K562 (cell line): ENCODE measurements at regions not wholly inside any gene's neighbourhood (a gene's known extent, or its start where the extent isn't known, plus 50 kb on each side); places are given as distances from the start of the nearest gene placed in this dataset.

Experiments
- ATAC-seq: fragments of 200-7000 bp; cut with Tn5 transposase; 3 replicates; pipeline ENCODE4 v1.9.1; 2020; ENCODE audit warnings: moderate library complexity
- BruUV-seq: library from RNA; stranded (reverse); fragments of 400-500 nt; replicated peaks from 2 replicates; lab custom pipeline; 2021; lab: Mats Ljungman, UMichigan
- CTCF ChIA-PET: fragments of 300-600 bp; formaldehyde crosslinking; extraction: SDS; loops from one replicate; lab custom pipeline; 2021; ENCODE audit warnings: low intra/inter-chr PET ratio; lab: Yijun Ruan, JAX
- POLR2A ChIA-PET: fragments of 300-600, 350-650 bp; sonication (Branson Sonifier 250); formaldehyde crosslinking; extraction: SDS; loops from one replicate; lab custom pipeline; 2021; ENCODE audit warnings: antibody characterized with exemption, inconsistent platforms; lab: Yijun Ruan, JAX
- DNase-seq, 4 experiments: peaks; one replicate each; pipeline versions ENCODE4 v3.0.0 to v3.0.0-alpha.2; 2011 to 2018; ENCODE audit warnings: low spot score in 3 of 4, mixed read lengths in 3 of 4; ENCODE audit errors: extremely low read depth in 1 of 4
- FAIRE-seq: peaks from 2 replicates; lab custom pipeline; 2011; peaks lifted over from hg19 to GRCh38; lab: Jason Lieb, UNC
- H2AFZ ChIP-seq: 2 replicates; pipeline ENCODE4 v1.6.0; 2011; ENCODE audit warnings: low read depth, low read length, control low read depth, inconsistent platforms
- H3K27ac ChIP-seq: fragments of 200-600 bp; 3 replicates; pipeline ENCODE4 v1.8.0; 2011; ENCODE audit warnings: low read depth, mild to moderate bottlenecking, control low read depth, inconsistent platforms, low read length, moderate library complexity, mixed read lengths; ENCODE audit errors: extremely low read depth
- H3K27me3 ChIP-seq, 2 experiments: fragments of 300-600 bp in 1 of 2; 2 replicates in 1 of 2; 3 replicates in 1 of 2; pipeline versions ENCODE4 v1.6.0 to v1.8.0; 2011; ENCODE audit warnings: inconsistent platforms in 2 of 2, low read length in 2 of 2, mild to moderate bottlenecking in 1 of 2, mixed read lengths in 1 of 2, moderate library complexity in 1 of 2; ENCODE audit not compliant: control insufficient read depth in 2 of 2, insufficient read depth in 2 of 2
- H3K36me3 ChIP-seq: fragments of 300-600 bp; 3 replicates; pipeline ENCODE4 v1.8.0; 2011; ENCODE audit warnings: mild to moderate bottlenecking, low read length, inconsistent platforms; ENCODE audit not compliant: control insufficient read depth, insufficient read depth
- H3K4me1 ChIP-seq, 2 experiments: fragments of 200-600 bp in 1 of 2; replicated peaks in 1 of 2; 2 replicates in 1 of 2; 3 replicates in 1 of 2; pipeline versions ENCODE4 v1.5.1 to v1.8.0; 2011; ENCODE audit warnings: inconsistent platforms in 2 of 2, low read length in 2 of 2, mild to moderate bottlenecking in 1 of 2, mixed read lengths in 1 of 2, moderate library complexity in 1 of 2; ENCODE audit not compliant: control insufficient read depth in 2 of 2, insufficient read depth in 2 of 2
- H3K4me2 ChIP-seq: 2 replicates; pipeline ENCODE4 v1.6.1; 2011; ENCODE audit warnings: low read length, control low read depth, inconsistent platforms, mixed read lengths; ENCODE audit not compliant: insufficient read depth
- H3K4me3 ChIP-seq: fragments of 200-600 bp; sonication (generic), shearing (Covaris generic); 2 replicates; pipeline ENCODE4 v1.5.1; 2016; ENCODE audit warnings: control low read depth, inconsistent platforms
- H3K79me2 ChIP-seq: fragments of 200-600 bp; 3 replicates; pipeline ENCODE4 v1.8.0; 2011; ENCODE audit warnings: low read length, inconsistent platforms; ENCODE audit not compliant: control insufficient read depth, insufficient read depth
- H3K9ac ChIP-seq, 2 experiments: 2 replicates each; pipeline versions ENCODE4 v1.6.0 to v1.6.1; 2011; ENCODE audit warnings: low read depth in 2 of 2, low read length in 2 of 2, control low read depth in 1 of 2, inconsistent platforms in 1 of 2, mild to moderate bottlenecking in 1 of 2, mixed read lengths in 1 of 2; ENCODE audit not compliant: insufficient read depth in 1 of 2
- H3K9me1 ChIP-seq: one replicate; pipeline ENCODE4 v1.6.0; 2011; ENCODE audit warnings: inconsistent platforms, mild to moderate bottlenecking, low read length, moderate library complexity; ENCODE audit not compliant: control insufficient read depth, insufficient read depth
- H3K9me3 ChIP-seq: replicated peaks from 2 replicates; pipeline ENCODE4 v1.5.1; 2011; ENCODE audit warnings: low read depth, low read length, inconsistent platforms; ENCODE audit not compliant: control insufficient read depth, insufficient read depth
- H4K20me1 ChIP-seq: replicated peaks from 2 replicates; pipeline ENCODE4 v1.6.1; 2011; ENCODE audit warnings: low read length, inconsistent platforms, mixed read lengths; ENCODE audit not compliant: control insufficient read depth, insufficient read depth
- CBX8 ChIP-seq: fragments of 200-600 bp; sonication (generic); IDR thresholded peaks from 2 replicates; pipeline ENCODE4 v1.6.1; 2012; ENCODE audit warnings: borderline replicate concordance, mixed run types, low read depth, mild to moderate bottlenecking, moderate library complexity, mixed read lengths, low read length, control low read depth, inconsistent platforms; ENCODE audit not compliant: poor library complexity, severe bottlenecking; ENCODE audit errors: extremely low read depth
- FOXA3 ChIP-seq, 2 experiments: fragments of 450-650 bp in 1 of 2; sonication (generic) in 1 of 2; formaldehyde crosslinking; IDR thresholded peaks in 1 of 2; conservative IDR thresholded peaks in 1 of 2; 2 replicates each; pipeline versions ENCODE4 v1.4.0 to v1.8.0; 2020 to 2022; ENCODE audit warnings: mild to moderate bottlenecking in 2 of 2, missing genetic modification reagents in 1 of 2
- HIVEP1 ChIP-seq: fragments of 250-450 bp; sonication (Bioruptor Pico); IDR thresholded peaks from 2 replicates; pipeline ENCODE4 v1.4.0; 2020; ENCODE audit warnings: mild to moderate bottlenecking
- MCM2 ChIP-seq: fragments of 450-650 bp; IDR thresholded peaks from 2 replicates; pipeline ENCODE4 v1.6.1; 2017; ENCODE audit warnings: low read depth, mild to moderate bottlenecking
- MXI1 ChIP-seq: IDR thresholded peaks from 2 replicates; pipeline ENCODE4 v1.6.1; 2011; ENCODE audit warnings: low read depth, mild to moderate bottlenecking, improper control_type of control experiment, low read length
- RBM14 ChIP-seq: fragments of 200-400 bp; formaldehyde crosslinking; IDR thresholded peaks from 2 replicates; pipeline ENCODE4 v1.6.1; 2018; ENCODE audit warnings: low read depth, mild to moderate bottlenecking, low read length, moderate library complexity, borderline replicate concordance; ENCODE audit not compliant: insufficient read depth
- REST ChIP-seq, 2 experiments: fragments of 450-650 bp; formaldehyde crosslinking in 1 of 2; IDR thresholded peaks; 2 replicates each; pipeline versions ENCODE4 v1.4.0 to v1.6.1; 2014 to 2020; ENCODE audit warnings: mild to moderate bottlenecking in 2 of 2, borderline replicate concordance in 1 of 2, low read depth in 1 of 2
- RFX5 ChIP-seq: IDR thresholded peaks from 2 replicates; pipeline ENCODE4 v1.6.1; 2011; ENCODE audit warnings: low read depth, mild to moderate bottlenecking, improper control_type of control experiment, low read length
- TAF9B ChIP-seq: fragments of 450-650 bp; IDR thresholded peaks from 2 replicates; pipeline ENCODE4 v1.6.1; 2018; ENCODE audit warnings: mild to moderate bottlenecking; ENCODE audit not compliant: partially characterized antibody
- XRCC3 ChIP-seq: fragments of 450-650 bp; IDR thresholded peaks from 2 replicates; pipeline ENCODE4 v1.6.1; 2017; ENCODE audit warnings: mild to moderate bottlenecking, moderate library complexity
- ZNF140 ChIP-seq: fragments of 250-450 bp; sonication (Bioruptor Pico); IDR thresholded peaks from 2 replicates; pipeline ENCODE4 v1.8.0; 2021; ENCODE audit warnings: moderate library complexity, mild to moderate bottlenecking, inconsistent platforms
- WGBS: fragments of 100-300 bp; shearing (Covaris generic); methylation state at CpG from one replicate; pipeline ENCODE4 v1.1.6; 2016; ENCODE audit warnings: low coverage, mixed read lengths; ENCODE audit not compliant: insufficient coverage; ENCODE audit errors: missing lambda C conversion rate; 5-methylcytosine and 5-hydroxymethylcytosine counted together
- in situ Hi-C: fragments of 300-500 bp; cut with MboI; formaldehyde crosslinking; loops from 4 replicates; pipeline ENCODE4 v1.15.0; 2018; ENCODE audit warnings: inconsistent platforms, mixed read lengths
- intact Hi-C: fragments of 100-400 bp; cut with micrococcal nuclease; formaldehyde crosslinking; loops from 2 replicates; pipeline ENCODE4 v1.14.2; 2022
- TF ChIP-seq, protein P1 (sequence below), 2 experiments: fragments of 450-650 bp in 1 of 2; sonication (generic) in 1 of 2; formaldehyde crosslinking; conservative IDR thresholded peaks; 2 replicates each; pipeline versions ENCODE4 v1.4.0 to v1.8.1; 2020 to 2022; ENCODE audit warnings: mild to moderate bottlenecking in 1 of 2, missing genetic modification reagents in 1 of 2

DNA sequence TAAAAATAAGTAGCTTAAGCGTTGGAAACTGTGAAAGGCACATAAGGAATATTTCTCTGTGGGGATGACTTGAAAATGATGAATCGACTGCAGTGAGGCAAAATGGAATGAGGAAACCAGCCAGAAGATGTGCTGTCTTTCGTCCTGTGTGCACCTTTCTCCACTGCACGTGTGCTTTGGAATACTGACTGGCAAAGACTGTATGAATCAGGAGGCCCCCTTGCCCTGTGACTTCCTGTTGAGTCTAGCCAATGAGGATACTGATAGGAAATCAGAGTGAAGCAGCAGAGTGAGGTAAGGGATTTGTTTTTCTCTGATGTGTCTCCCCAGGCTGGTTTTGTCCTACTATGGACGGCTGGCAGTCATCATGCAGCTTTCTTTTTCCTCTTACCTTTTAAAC lies 118.2 kb upstream of the ADGRL4 start:
- Histone ChIP-seq H3K4me3 (no peak overlapping the region), H3K79me2 (no peaks in the 10 kb centered on the region), H2AFZ (no peak overlapping the region), H3K9me3 (no peaks in the 10 kb centered on the region), H3K27ac (no peak overlapping the region), H3K9ac (no peak overlapping the region), H3K36me3 (no peaks in the 10 kb centered on the region), H3K27me3 (no peaks in the 10 kb centered on the region), H4K20me1 (no peaks in the 10 kb centered on the region), H3K4me2 (no peak overlapping the region), H3K4me1 (no peaks in the 10 kb centered on the region), H3K9me1 (no peaks in the 10 kb centered on the region)
- POLR2A ChIA-PET: no interaction called here
- in situ Hi-C loops (no loop called here), intact Hi-C loops (no loop called here)
- WGBS: 0% methylated on average over 5 of the region's 5 CpGs
- BruUV-seq: no TSS peak
- ATAC-seq: no peak
- no peak for DNase-seq
- CTCF ChIA-PET: no interaction called here
- FAIRE-seq: no peak
- TF ChIP-seq, protein P1, sequence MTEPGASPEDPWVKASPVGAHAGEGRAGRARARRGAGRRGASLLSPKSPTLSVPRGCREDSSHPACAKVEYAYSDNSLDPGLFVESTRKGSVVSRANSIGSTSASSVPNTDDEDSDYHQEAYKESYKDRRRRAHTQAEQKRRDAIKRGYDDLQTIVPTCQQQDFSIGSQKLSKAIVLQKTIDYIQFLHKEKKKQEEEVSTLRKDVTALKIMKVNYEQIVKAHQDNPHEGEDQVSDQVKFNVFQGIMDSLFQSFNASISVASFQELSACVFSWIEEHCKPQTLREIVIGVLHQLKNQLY (CRISPR knock-in tag; conservative IDR thresholded peaks at IDR 0.05): no peak
- no peak for TF ChIP-seq HIVEP1
- no peak for TF ChIP-seq CBX8
- no peak for TF ChIP-seq MXI1
- no peak for TF ChIP-seq ZNF140 (CRISPR knock-in tag)
- TF ChIP-seq FOXA3 (CRISPR knock-in tag; conservative IDR thresholded peaks at IDR 0.05 in 1 of 2, IDR thresholded peaks at IDR 0.05 in 1 of 2): no peak
- no peak for TF ChIP-seq XRCC3
- no peak for TF ChIP-seq TAF9B
- no peak for TF ChIP-seq RFX5
- no peak for TF ChIP-seq RBM14
- no peak for TF ChIP-seq MCM2
- TF ChIP-seq REST (IDR thresholded peaks at IDR 0.05; ENCODE audit: borderline replicate concordance): no peak
- no peak for TF ChIP-seq REST (CRISPR knock-in tag; IDR thresholded peaks at IDR 0.05; ENCODE audit: low read depth)
